GM21619 (cell line): ENCODE measurements at regions not wholly inside any gene's neighbourhood (a gene's known extent, or its start where the extent isn't known, plus 50 kb on each side); places are given as distances from the start of the nearest gene placed in this dataset.
"Not testable (repeated sequence)": the region's sequence is repeated elsewhere in the genome, so short reads cannot be mapped to it uniquely, and the experiment has no call there.

Source experiments
- ATAC-seq: cut with Tn5 transposase; IDR thresholded peaks from one replicate; pipeline ENCODE4 v1.9.1; 2021; ENCODE audit not compliant: unreplicated experiment

DNA sequence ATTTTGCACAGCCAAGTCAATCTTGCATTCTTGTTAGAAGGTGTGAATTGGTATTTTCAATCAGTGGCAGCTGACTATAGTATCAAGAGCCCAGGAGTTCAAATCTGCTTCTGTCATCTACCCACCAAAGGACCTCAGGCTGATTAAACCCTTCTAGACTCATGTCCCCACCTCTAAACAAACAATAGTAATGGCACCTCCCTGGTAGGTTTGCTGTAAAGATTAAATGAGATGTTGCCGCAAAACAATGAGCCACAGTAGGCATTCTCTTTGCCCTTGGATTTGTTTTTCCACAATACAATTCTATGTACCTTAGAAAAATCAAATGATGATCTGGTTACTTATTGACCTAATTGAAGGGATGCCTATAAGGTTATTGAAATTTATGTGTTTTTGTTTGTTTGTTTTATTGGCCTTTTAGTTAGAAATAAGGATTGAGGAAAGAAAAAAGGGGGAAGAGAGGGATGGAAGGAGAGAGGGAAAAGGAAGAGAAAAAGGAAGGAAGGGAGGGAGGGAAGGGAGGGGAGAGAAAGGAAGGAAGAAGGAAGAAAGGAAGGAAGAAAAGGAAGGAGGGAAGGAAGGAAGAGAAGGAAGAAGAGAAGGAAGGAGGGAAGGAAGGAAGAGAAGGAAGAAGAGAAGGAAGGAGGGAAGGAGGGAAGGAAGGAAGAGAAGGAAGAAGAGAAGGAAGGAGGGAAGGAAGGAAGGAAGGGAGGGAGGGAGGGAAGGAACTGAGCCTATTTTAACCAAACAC is 110.7 kb downstream of the ETS2 start:
- ATAC-seq = no peak

- ATAC-seq = no peak
Measured at GRCh38 chr21:38915546-38915945, 109.8 kb downstream of the ETS2 start.

DNA sequence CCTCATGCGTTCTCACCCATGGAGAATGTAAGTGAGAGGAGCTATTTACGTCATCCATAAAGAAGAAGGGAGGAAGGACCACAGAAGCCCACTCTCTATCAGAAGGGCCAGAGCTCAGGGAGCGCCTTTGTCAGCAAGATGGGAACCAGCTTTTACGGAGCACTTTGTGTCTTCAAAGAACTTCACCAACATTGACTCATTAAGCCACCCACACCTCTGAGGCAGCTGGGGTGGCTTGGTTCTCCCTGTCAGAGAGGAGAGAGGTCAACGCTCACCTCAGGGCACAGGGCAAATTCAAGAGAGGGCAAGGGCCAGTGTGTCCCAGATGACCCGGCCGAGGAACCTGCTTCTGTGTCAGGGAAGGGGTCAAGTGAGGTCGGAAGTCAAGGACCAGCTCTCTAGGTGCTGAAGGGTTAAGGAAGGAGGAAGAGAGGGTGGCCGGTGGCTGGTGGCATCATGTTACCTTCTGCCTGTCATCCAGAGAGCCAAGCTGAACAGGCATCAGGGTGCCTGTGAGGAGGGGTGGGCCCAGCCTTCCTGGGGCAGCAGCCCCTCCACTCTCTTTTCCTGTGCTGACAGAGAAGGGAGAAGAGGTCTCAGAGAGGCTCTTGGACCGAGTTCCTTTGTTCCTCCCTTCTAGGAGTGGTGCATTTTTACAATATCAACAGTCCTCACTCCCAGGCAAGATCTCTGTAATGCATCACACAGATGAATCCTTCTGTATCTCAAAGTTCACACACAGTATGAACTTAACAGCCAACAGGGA is 109.0 kb downstream of the ETS2 start:
- ATAC-seq = no peak

DNA sequence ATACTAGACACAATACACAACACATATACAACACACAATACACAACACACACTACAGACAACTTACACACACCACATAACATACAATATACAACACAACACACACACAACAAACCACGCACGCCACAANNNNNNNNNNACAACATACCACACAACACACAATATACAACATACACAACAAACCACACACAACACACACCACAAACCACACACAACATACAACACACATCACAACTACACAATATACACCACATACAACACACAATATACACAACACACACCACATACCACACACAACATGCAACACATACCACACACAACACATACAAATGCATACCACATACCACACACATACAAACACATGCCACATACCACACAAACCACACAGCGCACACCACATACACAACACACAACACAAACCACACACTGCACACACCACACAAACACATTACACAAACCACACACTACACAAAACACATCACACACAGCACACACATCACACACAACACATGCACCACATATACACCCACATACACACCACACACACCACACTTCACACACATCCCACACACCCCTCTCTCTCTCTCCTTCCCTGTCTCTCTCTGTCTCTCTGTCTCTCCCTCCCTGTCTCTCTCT is 108.3 kb downstream of the ETS2 start:
- ATAC-seq = no peak

DNA sequence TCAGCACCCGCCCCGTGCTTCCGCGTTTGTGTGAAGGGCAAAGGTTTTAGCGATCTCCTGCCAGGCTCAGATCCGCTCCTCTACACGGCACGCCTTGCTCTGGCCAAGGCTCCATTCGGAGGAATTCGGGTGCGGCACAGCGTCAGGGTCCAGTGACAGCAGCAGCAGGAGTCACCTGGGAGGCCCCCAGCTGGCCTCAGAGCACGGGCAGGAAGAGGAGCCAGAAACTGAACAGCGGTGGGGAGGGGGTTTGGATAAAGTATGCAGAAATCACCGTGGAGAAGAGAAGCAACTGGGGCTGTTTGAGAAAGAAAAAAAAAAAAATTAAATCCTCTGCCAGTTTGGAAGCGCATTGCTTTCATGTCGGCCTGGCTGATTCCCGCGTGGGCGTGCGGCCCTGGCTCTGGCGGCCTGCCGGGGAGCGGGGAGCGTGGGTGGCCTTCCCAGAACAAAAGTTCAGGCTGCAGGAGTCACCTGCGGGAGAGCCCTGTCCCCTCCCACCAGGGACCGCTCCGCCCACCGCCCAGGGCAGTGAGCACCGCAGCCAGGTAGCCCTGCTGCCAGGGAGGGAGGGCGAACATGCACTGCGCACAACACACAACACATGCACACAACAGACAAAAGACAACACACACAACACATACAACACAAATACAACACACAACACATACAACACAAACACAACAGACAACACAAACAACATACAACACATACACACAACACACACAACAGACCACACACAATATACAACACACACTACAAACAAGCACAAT is 107.6 kb downstream of the ETS2 start:
- no peak for ATAC-seq

GRCh38 chr21:38912789-38913119 is 107.0 kb downstream of the ETS2 start:
- ATAC-seq = no peak

DNA sequence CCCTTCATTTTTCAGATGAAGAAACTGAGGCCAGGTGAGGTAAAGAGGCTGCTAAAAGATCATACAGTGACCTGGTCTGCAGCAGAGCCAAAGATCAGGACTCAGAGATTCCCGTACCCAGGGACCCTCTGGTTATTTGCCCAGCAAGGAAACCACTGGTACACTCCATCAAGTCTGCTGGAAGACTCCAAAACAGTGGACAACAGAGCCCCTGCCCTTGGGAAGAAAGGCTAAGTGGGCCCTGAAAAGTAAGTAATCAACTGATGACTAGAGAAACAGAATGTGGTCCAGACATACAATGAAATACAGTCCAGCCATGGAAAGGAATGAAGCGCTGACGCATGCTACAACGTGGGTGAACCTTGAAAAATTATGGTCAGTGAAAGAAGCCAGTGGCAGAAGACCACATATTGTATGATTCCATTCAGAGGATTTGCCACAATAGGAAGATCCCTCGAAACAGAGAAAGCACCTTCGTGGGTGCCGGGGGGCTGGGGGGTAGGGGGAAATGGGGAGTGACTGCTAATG is 106.4 kb downstream of the ETS2 start:
- no peak for ATAC-seq

GRCh38 chr21:38911484-38912101 is 105.9 kb downstream of the ETS2 start:
- ATAC-seq = no peak

GRCh38 chr21:38910390-38911067 is 104.8 kb downstream of the ETS2 start:
- ATAC-seq = no peak

GRCh38 chr21:38909929-38910328 is 104.2 kb downstream of the ETS2 start:
- ATAC-seq = no peak

DNA sequence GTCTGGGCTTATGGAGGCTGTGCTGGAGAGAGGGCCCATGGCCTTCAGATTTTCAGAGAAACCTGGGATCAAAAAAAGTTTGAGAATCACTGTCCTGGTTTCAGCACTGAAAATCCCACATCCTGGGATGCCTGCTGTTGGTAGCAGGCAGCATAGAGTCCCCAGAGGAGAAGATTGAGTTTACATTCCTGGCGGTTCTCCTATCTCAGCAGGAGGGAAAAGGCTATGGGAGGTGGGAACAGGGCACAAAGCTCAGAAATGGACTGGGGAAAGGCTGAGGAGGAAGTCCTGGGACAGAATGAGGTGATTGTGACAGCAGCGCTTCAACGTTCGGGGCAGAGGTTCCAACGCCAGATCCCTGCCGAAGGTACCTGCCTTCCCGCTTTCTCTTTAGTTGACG is 103.4 kb downstream of the ETS2 start:
- ATAC-seq = no peak

- no peak for ATAC-seq
Measured at GRCh38 chr21:38908537-38908936, 102.8 kb downstream of the ETS2 start.

GRCh38 chr21:38905752-38906151 is 100.0 kb downstream of the ETS2 start:
- ATAC-seq = no peak

DNA sequence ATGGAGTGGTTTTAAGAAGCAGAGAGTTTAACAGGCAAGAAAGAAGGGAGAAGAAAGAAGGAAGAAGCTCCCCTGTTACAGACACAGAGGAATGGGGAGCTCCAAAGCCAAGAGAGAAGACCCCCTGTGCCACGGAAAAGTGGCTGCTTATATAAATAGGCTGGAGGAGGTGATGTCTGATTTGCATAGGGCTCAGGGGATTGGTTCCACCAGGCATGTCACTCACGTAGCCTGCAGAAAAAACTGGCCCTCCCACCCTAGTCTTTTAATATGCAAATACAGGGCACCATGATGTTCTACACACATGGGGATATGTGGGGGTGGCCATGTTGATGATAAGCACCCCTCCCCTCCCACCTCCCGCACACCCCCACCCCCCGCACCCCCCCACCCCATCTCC is 99.6 kb downstream of the ETS2 start:
- ATAC-seq = no peak

- ATAC-seq = no peak
Measured at GRCh38 chr21:38903690-38904139, 98.0 kb downstream of the ETS2 start.

- no peak for ATAC-seq
Measured at GRCh38 chr21:38902608-38903445, 97.1 kb downstream of the ETS2 start.

DNA sequence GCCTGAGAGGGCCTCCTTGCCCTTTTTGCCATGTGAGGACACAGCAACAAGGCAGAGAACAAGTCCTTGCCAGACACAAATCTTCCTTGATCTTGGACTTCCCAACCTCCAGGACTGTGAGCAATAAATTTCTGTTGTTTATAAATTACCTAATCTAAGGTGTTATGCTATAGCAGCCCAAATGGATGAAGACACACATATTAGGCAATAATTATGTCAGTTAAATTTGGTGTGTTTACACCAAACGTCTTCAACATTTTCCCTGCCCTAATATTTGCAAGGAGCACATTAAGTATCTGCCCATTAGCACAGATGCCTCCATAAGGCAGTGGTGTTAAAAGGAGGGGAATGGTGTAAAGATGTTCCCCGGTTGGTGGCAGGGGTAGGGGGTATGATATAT is 94.8 kb downstream of the ETS2 start:
- ATAC-seq = no peak

GRCh38 chr21:38899985-38900384 is 94.3 kb downstream of the ETS2 start:
- not testable (repeated sequence) for ATAC-seq

- no peak for ATAC-seq
Measured at GRCh38 chr21:38899277-38899947, 93.7 kb downstream of the ETS2 start.
